DMS53 treated with DMSO at 0.1 percent for 48 hours (cell line): ENCODE measurements at regions not wholly inside any gene's neighbourhood (a gene's known extent, or its start where the extent isn't known, plus 50 kb on each side); places are given as distances from the start of the nearest gene placed in this dataset.
"Not testable (repeated sequence)": the region's sequence is repeated elsewhere in the genome, so short reads cannot be mapped to it uniquely, and the experiment has no call there.

Source experiments
- DNase-seq: peaks from one replicate; lab custom pipeline; 2025; ENCODE audit not compliant: unreplicated experiment; lab: John Stamatoyannopoulos, UW

GRCh38 chr3:167008791-167009190 lies 371.3 kb downstream of the ZBBX start:
- no peak for DNase-seq

GRCh38 chr3:167001374-167001773 lies 378.7 kb downstream of the ZBBX start:
- DNase-seq, result no peak

GRCh38 chr3:166993015-166993630 lies 387.0 kb downstream of the ZBBX start:
- no peak for DNase-seq

GRCh38 chr3:166986000-166986399 lies 394.1 kb downstream of the ZBBX start:
- no peak for DNase-seq

- not testable (repeated sequence) for DNase-seq
Observed at GRCh38 chr3:166975796-166976195, 404.3 kb downstream of the ZBBX start.

- DNase-seq, result not testable (repeated sequence)
Observed at GRCh38 chr3:166967714-166968113, 412.4 kb downstream of the ZBBX start.

GRCh38 chr3:166962911-166963310 lies 417.2 kb downstream of the ZBBX start:
- DNase-seq, result no peak

- DNase-seq, result no peak
Observed at GRCh38 chr3:166957121-166957520, 423.0 kb downstream of the ZBBX start.

GRCh38 chr3:166955201-166955939 lies 424.7 kb downstream of the ZBBX start:
- no peak for DNase-seq

GRCh38 chr3:166934879-166935278 lies 445.2 kb downstream of the ZBBX start:
- no peak for DNase-seq

GRCh38 chr3:166917437-166917836 lies 462.7 kb downstream of the ZBBX start:
- DNase-seq, result no peak

GRCh38 chr3:166902374-166902773 lies 477.7 kb downstream of the ZBBX start:
- no peak for DNase-seq

GRCh38 chr3:166900866-166901577 lies 479.1 kb downstream of the ZBBX start:
- DNase-seq, result no peak

GRCh38 chr3:166897811-166898210 lies 482.3 kb downstream of the ZBBX start:
- DNase-seq, result no peak

GRCh38 chr3:166889241-166889640 lies 490.9 kb downstream of the ZBBX start:
- no peak for DNase-seq

GRCh38 chr3:166879661-166880060 lies 500.4 kb downstream of the ZBBX start:
- no peak for DNase-seq

- no peak for DNase-seq
Observed at GRCh38 chr3:166877971-166878370, 502.1 kb downstream of the ZBBX start.

- no peak for DNase-seq
Observed at GRCh38 chr3:166864473-166865467, 515.3 kb downstream of the ZBBX start.

- DNase-seq, result no peak
Observed at GRCh38 chr3:166860217-166860616, 519.9 kb downstream of the ZBBX start.

GRCh38 chr3:166844329-166844728 lies 535.8 kb downstream of the ZBBX start:
- DNase-seq, result no peak

GRCh38 chr3:166842784-166843183 lies 537.3 kb downstream of the ZBBX start:
- DNase-seq, result not testable (repeated sequence)
